ENCODE measurements at regions not wholly inside any gene's neighbourhood (a gene's known extent, or its start where the extent isn't known, plus 50 kb on each side); places are given as distances from the start of the nearest gene placed in this dataset.

DNA sequence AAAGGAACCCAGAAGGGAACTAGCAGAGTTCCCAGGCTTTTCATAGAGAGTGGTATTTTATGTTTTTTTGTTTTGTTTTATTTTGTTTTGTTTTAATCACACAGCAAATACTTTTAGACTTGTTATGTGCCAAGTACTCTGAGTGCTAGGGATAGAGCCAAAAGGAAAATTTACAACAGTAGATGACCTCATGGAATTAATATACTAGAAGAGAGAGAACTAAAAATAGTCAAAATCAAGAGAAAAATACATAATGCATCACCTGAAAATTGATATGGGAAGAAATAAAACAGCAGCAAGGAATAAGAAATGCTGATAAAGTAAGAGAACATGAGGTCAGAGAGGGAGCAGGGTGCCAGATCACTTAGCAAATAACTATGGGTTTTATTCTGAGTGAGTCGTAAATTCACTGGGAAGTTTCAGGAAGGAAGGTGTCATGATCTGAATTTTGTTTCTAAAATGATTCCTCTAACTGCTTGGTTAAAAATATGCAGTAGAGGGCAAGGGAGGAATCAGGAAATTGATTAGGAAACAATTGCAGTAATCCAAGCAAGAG, 351.0 kb downstream of the ANKRD7 start:
- DNase-seq = peak in 1 of 14 donors; percentile 63

DNA sequence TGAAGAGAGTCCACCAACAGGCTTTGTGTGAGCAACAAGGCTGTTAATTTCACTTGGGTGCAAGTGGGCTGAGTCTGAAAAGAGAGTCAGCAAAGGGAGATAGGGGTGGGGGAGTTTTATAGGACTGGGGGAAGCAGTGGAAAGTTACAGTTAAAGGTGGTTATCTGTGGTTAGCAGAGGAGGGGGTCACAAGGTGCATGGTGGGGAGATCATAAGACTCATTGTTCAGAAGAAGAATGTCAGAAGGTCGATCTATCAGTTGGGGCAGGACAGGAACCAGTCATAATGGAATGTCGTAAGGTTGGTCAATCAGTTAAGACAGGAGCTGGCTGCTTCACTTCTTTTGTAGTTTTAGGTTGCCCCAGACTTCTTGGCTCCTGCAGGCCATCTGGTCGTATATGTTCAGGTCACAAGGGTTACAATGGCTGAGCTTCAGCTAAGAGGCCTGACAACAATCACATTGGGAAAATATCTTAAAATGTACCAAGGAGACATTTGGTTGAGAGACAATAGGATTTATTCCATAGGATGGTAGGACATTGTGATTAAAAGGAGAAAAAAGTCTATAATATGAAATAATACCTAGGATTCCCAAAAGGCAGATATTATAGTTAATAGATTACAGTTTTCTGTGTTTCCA, 356.4 kb downstream of the ANKRD7 start:
- DNase-seq = no peak

DNA sequence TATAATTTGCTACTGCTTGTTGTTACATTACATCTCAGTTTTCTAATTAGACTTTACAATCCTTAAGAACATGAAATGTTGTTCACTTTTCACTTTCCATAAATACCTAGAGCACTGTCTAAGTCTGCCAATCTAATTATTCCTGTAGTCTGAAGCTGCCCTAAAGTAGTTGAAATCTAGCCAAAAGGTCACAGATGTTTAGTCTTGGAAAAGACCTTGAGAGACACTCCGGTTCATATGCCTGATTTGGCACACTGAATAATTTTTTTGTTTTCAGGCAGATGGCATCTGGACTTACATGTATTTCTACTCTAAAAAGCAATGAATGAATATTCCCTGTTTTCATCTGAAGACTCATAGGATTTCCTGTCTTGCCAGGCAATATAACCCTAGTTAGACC, 359.1 kb downstream of the ANKRD7 start:
- peak in 1 of 14 donors; percentile 29 for DNase-seq

GRCh38 chr7:118586248-118586647, 361.7 kb downstream of the ANKRD7 start:
- DNase-seq = no peak

DNA sequence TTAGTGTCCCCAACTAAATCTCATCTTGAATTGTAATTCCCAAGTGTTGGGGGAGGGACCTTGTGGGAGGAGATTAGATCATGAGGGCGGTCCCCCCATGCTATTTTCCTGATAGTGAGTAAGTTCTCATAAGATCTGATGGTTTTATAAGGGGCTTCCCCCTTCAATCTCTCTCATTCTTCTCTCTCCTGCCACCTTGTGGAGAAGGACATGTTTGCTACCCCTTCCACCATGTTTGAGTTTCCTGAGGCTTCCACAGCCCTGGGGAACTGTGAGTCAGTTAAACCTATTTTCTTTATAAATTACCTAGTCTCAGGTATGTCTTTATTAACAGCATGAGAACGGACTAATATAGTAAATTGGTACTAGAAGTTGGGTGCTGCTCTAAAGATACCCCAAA, 365.6 kb downstream of the ANKRD7 start:
- no peak for DNase-seq

DNA sequence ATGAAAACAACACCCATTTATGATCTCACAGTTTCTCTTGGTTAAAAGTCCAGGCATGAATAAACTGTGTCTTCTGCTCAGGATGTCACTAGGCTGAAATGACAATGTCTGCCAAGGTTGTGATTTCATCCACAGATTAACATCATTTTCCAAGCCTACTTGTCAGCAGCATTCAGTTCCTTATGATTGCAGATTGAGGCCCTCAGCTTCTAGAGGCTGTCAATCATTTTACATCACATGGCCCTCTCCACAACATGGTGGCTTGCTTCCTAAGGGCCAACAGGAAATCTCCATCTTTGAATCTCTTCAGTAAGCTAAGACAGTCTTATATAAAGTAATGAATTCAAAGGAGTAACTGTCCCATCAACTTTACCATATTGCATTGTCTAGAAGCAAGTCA, 377.6 kb downstream of the ANKRD7 start:
- DNase-seq = no peak

GRCh38 chr7:118606602-118607001, 382.1 kb downstream of the ANKRD7 start:
- no peak for DNase-seq

DNA sequence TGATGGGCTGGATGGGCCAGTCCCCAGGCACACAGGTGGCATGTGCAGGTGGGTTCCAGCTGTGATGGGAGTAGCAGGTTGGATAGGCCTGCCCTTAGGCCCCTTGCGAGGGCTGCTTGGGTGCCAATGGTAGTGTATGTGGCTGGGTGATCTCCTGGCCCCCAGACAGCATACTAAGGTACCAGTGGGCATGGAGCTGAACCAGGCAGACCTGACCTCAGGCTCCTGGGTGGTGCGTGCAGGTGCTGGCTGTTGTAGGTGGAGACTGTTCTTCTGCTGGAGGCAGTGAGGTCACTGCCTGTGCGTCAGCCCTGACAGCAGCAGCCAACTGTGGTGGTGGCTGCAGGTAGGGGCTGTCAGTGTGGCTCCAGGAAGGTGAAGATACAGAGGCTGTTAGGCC, 384.7 kb downstream of the ANKRD7 start:
- no peak for DNase-seq

GRCh38 chr7:118615681-118616080, 391.2 kb downstream of the ANKRD7 start:
- peak in 1 of 14 donors; percentile 70 for DNase-seq

GRCh38 chr7:118621810-118622360, 397.4 kb downstream of the ANKRD7 start:
- no peak for DNase-seq

DNA sequence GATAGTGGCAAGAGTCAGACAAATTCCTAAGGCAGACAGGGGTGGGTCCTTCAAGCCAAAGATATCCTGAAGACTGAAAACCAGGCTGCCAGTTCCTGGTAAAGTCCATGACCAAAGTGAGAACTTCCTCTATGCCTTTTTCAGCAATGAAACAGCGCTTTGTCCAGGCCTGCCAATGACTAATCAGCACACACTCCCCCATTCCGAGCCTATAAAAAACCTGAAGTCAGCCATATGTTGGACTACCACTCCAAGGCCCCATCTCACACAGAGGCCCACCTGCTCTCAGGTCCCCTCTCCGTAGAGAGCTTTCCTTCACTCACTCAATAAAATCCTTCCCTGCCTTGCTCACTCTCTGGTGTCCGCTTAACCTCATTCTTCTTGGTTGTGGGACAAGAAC, 402.2 kb downstream of the ANKRD7 start:
- no peak for DNase-seq

- DNase-seq = no peak
These were observed 403.0 kb downstream of the ANKRD7 start for GRCh38 chr7:118627467-118627866.

- no peak for DNase-seq
These were observed 405.5 kb downstream of the ANKRD7 start for GRCh38 chr7:118629898-118630438.

- DNase-seq = no peak
These were observed 417.9 kb downstream of the ANKRD7 start for GRCh38 chr7:118642396-118642795.

DNA sequence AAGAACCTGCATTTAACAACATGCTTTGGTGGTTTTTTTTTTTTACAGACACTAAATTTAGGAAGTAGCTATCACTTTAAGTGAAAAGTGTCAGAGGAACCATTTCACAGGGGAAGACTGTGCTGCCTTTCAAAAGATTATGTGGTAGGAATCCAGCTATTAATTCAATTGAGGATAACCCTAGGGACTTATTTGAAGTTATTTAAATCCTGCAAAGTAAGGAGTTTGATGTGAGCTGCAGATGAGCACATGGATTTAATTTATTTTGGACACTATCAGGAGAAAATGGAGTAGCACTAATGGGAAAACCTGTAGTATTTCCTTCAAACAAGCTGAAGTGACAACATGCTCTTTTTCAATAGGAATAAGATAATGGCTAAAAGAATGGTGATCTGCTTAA, 419.8 kb downstream of the ANKRD7 start:
- no peak for DNase-seq

DNA sequence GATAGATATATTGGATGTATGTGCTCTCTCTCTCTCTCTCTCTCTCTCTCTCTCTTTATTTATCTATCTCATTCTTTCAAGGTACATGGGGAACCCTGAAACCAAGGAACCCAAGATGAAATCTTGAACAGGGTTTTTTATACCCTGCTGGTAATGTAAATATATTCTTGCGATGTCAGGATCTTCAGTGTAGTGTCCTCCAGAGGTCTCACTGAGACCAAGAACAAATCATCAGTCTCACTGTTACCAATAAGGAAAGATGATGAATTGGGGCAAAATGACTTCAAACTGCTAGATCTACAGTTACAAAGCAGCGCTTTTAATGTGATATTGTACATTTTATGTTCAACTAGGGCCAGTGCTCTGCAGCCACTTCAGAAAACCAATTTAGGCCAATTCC, 423.5 kb downstream of the ANKRD7 start:
- no peak for DNase-seq

GRCh38 chr7:118657391-118658005, 433.0 kb downstream of the ANKRD7 start:
- DNase-seq = no peak

DNA sequence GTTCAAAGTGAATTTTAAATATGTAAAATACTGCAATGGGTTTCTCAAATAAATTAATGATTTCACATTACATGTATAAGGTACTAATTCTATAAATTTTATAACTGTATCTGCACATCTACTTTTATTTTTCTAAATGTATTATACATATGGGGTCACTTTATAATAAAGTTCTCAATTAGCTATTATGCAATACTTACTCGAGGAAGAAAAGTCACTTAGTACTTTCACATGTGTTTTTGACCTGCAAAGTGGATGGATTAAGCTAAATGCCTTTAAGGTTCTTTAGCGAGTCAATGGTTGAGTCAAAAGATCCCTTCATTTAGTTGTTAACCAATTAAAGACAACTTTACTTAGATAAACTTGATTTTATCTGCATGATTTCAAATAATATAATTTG, 437.8 kb downstream of the ANKRD7 start:
- no peak for DNase-seq

DNA sequence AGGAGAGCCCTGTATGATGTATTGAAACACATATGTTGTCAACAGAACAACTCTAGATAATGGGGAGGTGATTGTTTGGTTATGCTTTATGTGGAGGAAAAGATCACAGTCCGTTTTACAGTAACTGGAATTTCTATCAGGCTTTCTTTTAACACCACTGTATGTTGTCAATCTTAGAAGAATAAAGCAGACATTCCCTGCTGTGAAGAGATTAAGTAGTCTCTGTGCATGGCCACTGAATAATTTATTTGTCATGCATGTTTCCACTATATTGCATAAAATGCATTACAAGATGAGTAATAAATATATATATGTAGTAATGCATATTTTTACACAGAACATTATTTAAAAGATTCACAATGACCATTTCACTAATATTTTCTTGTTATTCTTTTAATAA, 440.0 kb downstream of the ANKRD7 start:
- DNase-seq = no peak

GRCh38 chr7:118671149-118671548, 446.6 kb downstream of the ANKRD7 start:
- no peak for DNase-seq

- DNase-seq = no peak
These were observed 460.3 kb downstream of the ANKRD7 start for GRCh38 chr7:118684796-118685195.

GRCh38 chr7:118689403-118689802, 464.9 kb downstream of the ANKRD7 start:
- no peak for DNase-seq

DNA sequence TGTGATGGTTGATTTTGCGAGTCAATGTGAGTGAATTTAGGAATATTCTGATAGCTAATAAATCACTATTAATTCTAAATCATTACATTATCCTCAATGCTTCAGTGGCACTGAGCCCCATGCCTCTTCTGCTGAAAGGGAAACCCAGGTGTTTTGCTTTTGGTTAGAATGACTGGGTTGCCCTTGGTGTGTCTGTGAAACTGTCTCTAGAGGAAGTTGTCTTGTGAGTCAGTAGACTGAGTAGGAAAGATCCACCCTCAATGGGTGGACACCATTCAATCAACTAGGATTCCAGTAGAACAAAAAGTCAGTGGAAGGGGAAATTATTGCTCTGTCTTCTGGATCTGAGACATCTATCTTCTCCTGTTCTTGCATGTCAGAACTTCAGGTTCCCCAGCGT, 472.4 kb downstream of the ANKRD7 start:
- DNase-seq = no peak

GRCh38 chr7:118699222-118699621, 474.7 kb downstream of the ANKRD7 start:
- DNase-seq = no peak

All from C1 segment of cervical spinal cord (tissue), 14 donors.